Gastrocnemius medialis (tissue), 4 donors: ENCODE measurements at regions not wholly inside any gene's neighbourhood (a gene's known extent, or its start where the extent isn't known, plus 50 kb on each side); places are given as distances from the start of the nearest gene placed in this dataset.

Source experiments
- ATAC-seq, 2 donors: fragments of 150-250 bp; one replicate each; pipeline ENCODE4 v1.9.1; 2016
- DNase-seq, 2 donors: peaks; one replicate each; pipeline ENCODE4 v3.0.0-alpha.2; 2019
- H3K27ac ChIP-seq, 4 donors: fragments of 200-600 bp; sonication (generic); 1 replicate in 1 of 4; 2 replicates in 3 of 4; pipeline ENCODE4 v1.5.1; 2016 to 2018; ENCODE audit warnings: mild to moderate bottlenecking in 2 of 4, moderate library complexity in 1 of 4
- H3K27me3 ChIP-seq, 3 donors: fragments of 200-600 bp; sonication (generic) in 2 of 3; 1 replicate in 1 of 3; 2 replicates in 2 of 3; pipeline versions ENCODE4 v1.5.1 to v1.6.0; 2016 to 2019; ENCODE audit warnings: mild to moderate bottlenecking in 1 of 3, moderate library complexity in 1 of 3
- H3K36me3 ChIP-seq, 2 donors: fragments of 200-600 bp; sonication (generic) in 1 of 2; one replicate each; pipeline ENCODE4 v1.5.1; 2017 to 2018
- H3K4me1 ChIP-seq, 2 donors: fragments of 200-600 bp; sonication (generic) in 1 of 2; one replicate each; pipeline ENCODE4 v1.5.1; 2016 to 2017; ENCODE audit warnings: mild to moderate bottlenecking in 2 of 2
- H3K4me3 ChIP-seq, 4 donors: fragments of 200-600 bp; sonication (generic) in 3 of 4; 1 replicate in 1 of 4; 2 replicates in 3 of 4; pipeline ENCODE4 v1.5.1; 2016 to 2019; ENCODE audit warnings: mild to moderate bottlenecking in 2 of 4
- H3K9me3 ChIP-seq, 3 donors: fragments of 200-600 bp; sonication (generic) in 2 of 3; 1 replicate in 1 of 3; 2 replicates in 2 of 3; pipeline ENCODE4 v1.5.1; 2016 to 2019
- CTCF ChIP-seq, 5 experiments: fragments of 450-650 bp in 3 of 5; fragments of 200-600 bp in 2 of 5; sonication (generic) in 2 of 5; IDR thresholded peaks in 4 of 5; conservative IDR thresholded peaks in 1 of 5; 1 replicate in 4 of 5; 2 replicates in 1 of 5; pipeline ENCODE4 v1.5.1; 2016 to 2019; ENCODE audit warnings: antibody characterized with exemption in 5 of 5, mild to moderate bottlenecking in 3 of 5, moderate library complexity in 3 of 5
- POLR2A ChIP-seq, 2 donors: fragments of 450-650 bp; IDR thresholded peaks; one replicate each; pipeline ENCODE4 v1.6.1; 2017; ENCODE audit warnings: antibody characterized with exemption in 2 of 2, mild to moderate bottlenecking in 2 of 2, moderate library complexity in 2 of 2
- in situ Hi-C, 4 donors: fragments of 200-750 bp; cut with MboI; loops; one replicate each; pipeline versions ENCODE4 v1.15.0 to v1.8.0; 2017; ENCODE audit warnings: low sequenced_read_pairs in 4 of 4
- intact Hi-C: fragments of 100-400 bp; cut with DNase I; formaldehyde crosslinking; loops from one replicate; pipeline ENCODE4 v1.15.1; 2023; ENCODE audit warnings: low total_unique reads

- no peak overlapping the region for H3K4me3 ChIP-seq
- intact Hi-C loops: no loop called here
- in situ Hi-C loops: no loop called here
- H3K9me3 ChIP-seq: no peaks in the 10 kb centered on the region
- TF ChIP-seq CTCF (IDR thresholded peaks at IDR 0.05 in 4 of 5, conservative IDR thresholded peaks at IDR 0.05 in 1 of 5) (no peak), POLR2A (IDR thresholded peaks at IDR 0.05) (no peak)
- no peak for ATAC-seq
- no peaks in the 10 kb centered on the region for H3K36me3 ChIP-seq
- no peaks in the 10 kb centered on the region for H3K4me1 ChIP-seq
- no peak overlapping the region for H3K27ac ChIP-seq
- DNase-seq: no peak
- H3K27me3 ChIP-seq: no peaks in the 10 kb centered on the region
These were observed 244.0 kb downstream of the BUB3 start for GRCh38 chr10:123398180-123398591.

- no peak for TF ChIP-seq CTCF (IDR thresholded peaks at IDR 0.05 in 4 of 5, conservative IDR thresholded peaks at IDR 0.05 in 1 of 5)
- no peak for TF ChIP-seq POLR2A (IDR thresholded peaks at IDR 0.05)
- Histone ChIP-seq H3K4me1 (no peaks in the 10 kb centered on the region), H3K9me3 (no peaks in the 10 kb centered on the region), H3K4me3 (no peak overlapping the region), H3K36me3 (no peaks in the 10 kb centered on the region), H3K27me3 (no peaks in the 10 kb centered on the region), H3K27ac (no peak overlapping the region)
- DNase-seq: no peak
- no peak for ATAC-seq
- in situ Hi-C loops (no loop called here), intact Hi-C loops (no loop called here)
These were observed 244.6 kb downstream of the BUB3 start for GRCh38 chr10:123398756-123399155.

GRCh38 chr10:123399276-123399839 lies 245.2 kb downstream of the BUB3 start:
- Histone ChIP-seq H3K36me3 (no peaks in the 10 kb centered on the region), H3K4me1 (no peaks in the 10 kb centered on the region), H3K4me3 (no peak overlapping the region), H3K9me3 (no peaks in the 10 kb centered on the region), H3K27me3 (no peaks in the 10 kb centered on the region), H3K27ac (no peak overlapping the region)
- intact Hi-C loops (no loop called here), in situ Hi-C loops (no loop called here)
- ATAC-seq (no peak), DNase-seq (no peak)
- TF ChIP-seq CTCF (IDR thresholded peaks at IDR 0.05 in 4 of 5, conservative IDR thresholded peaks at IDR 0.05 in 1 of 5) (no peak), POLR2A (IDR thresholded peaks at IDR 0.05) (no peak)

- ATAC-seq (no peak), DNase-seq (no peak)
- Histone ChIP-seq H3K27me3 (no peaks in the 10 kb centered on the region), H3K36me3 (no peaks in the 10 kb centered on the region), H3K27ac (no peak overlapping the region), H3K4me3 (no peak overlapping the region), H3K4me1 (no peaks in the 10 kb centered on the region), H3K9me3 (no peaks in the 10 kb centered on the region)
- intact Hi-C loops (no loop called here), in situ Hi-C loops (no loop called here)
- TF ChIP-seq POLR2A (IDR thresholded peaks at IDR 0.05): no peak
- TF ChIP-seq CTCF (IDR thresholded peaks at IDR 0.05 in 4 of 5, conservative IDR thresholded peaks at IDR 0.05 in 1 of 5): no peak
These were observed 247.8 kb downstream of the BUB3 start for GRCh38 chr10:123402021-123402420.

GRCh38 chr10:123402656-123403055 lies 248.5 kb downstream of the BUB3 start:
- ATAC-seq: no peak
- no peak overlapping the region for H3K27ac ChIP-seq
- intact Hi-C loops: no loop called here

More at GRCh38 chr10:123402656-123403055, 248.5 kb downstream of the BUB3 start:
- Histone ChIP-seq H3K4me1 (no peaks in the 10 kb centered on the region), H3K27me3 (no peaks in the 10 kb centered on the region), H3K36me3 (no peaks in the 10 kb centered on the region), H3K4me3 (no peak overlapping the region), H3K9me3 (no peaks in the 10 kb centered on the region)
- DNase-seq: no peak
- in situ Hi-C loops: no loop called here
- TF ChIP-seq POLR2A (IDR thresholded peaks at IDR 0.05) (no peak), CTCF (IDR thresholded peaks at IDR 0.05 in 4 of 5, conservative IDR thresholded peaks at IDR 0.05 in 1 of 5) (no peak)
